PC-9 (cell line): ENCODE measurements at regions not wholly inside any gene's neighbourhood (a gene's known extent, or its start where the extent isn't known, plus 50 kb on each side); places are given as distances from the start of the nearest gene placed in this dataset.

Source experiments
- BruUV-seq: library from RNA; stranded (reverse); fragments of 400-500 nt; replicated peaks from 2 replicates; lab custom pipeline; 2021; lab: Mats Ljungman, UMichigan
- CTCF ChIA-PET: fragments of 300-600 bp; sonication (Branson Sonifier 250); formaldehyde crosslinking; loops from one replicate; lab custom pipeline; 2022; ENCODE audit warnings: antibody characterized with exemption; lab: Charles Lee
- POLR2A ChIA-PET: fragments of 300-600 bp; sonication (Branson Sonifier 250); formaldehyde crosslinking; loops from one replicate; lab custom pipeline; 2022; ENCODE audit warnings: antibody characterized with exemption; ENCODE audit not compliant: unreplicated experiment; lab: Charles Lee
- DNase-seq, 2 experiments: peaks; one replicate each; pipeline versions ENCODE4 v3.0.0 to v3.0.0-alpha.2; 2015 to 2022; ENCODE audit warnings: mixed read lengths in 1 of 2
- H2AFZ ChIP-seq: fragments of 200-600 bp; sonication (generic); 2 replicates; pipeline ENCODE4 v1.8.1; 2017; ENCODE audit warnings: antibody characterized with exemption
- H3F3A ChIP-seq: fragments of 200-600 bp; sonication (generic); 2 replicates; pipeline ENCODE4 v1.8.1; 2017; ENCODE audit warnings: antibody characterized with exemption, mild to moderate bottlenecking, low read depth; ENCODE audit not compliant: insufficient read depth
- H3K27ac ChIP-seq: fragments of 200-600 bp; sonication (generic); 2 replicates; pipeline ENCODE4 v1.6.1; 2016; ENCODE audit warnings: mixed run types
- H3K27me3 ChIP-seq: fragments of 200-600 bp; sonication (generic); 2 replicates; pipeline ENCODE4 v1.6.1; 2016; ENCODE audit warnings: low read depth, mixed run types; ENCODE audit not compliant: insufficient read depth
- H3K36me3 ChIP-seq: fragments of 200-600 bp; sonication (generic); 2 replicates; pipeline ENCODE4 v1.6.1; 2016; ENCODE audit warnings: low read depth, mixed run types
- H3K4me1 ChIP-seq: fragments of 200-600 bp; sonication (generic); replicated peaks from 2 replicates; pipeline ENCODE4 v1.6.1; 2016; ENCODE audit warnings: mixed run types; ENCODE audit not compliant: insufficient read depth
- H3K4me2 ChIP-seq: fragments of 200-600 bp; sonication (generic); 2 replicates; pipeline ENCODE4 v1.6.1; 2017; ENCODE audit warnings: mixed run types
- H3K4me3 ChIP-seq: fragments of 200-600 bp; sonication (generic); 2 replicates; pipeline ENCODE4 v1.6.1; 2016; ENCODE audit warnings: mixed run types
- H3K79me2 ChIP-seq: fragments of 200-600 bp; sonication (generic); 2 replicates; pipeline ENCODE4 v1.6.1; 2017; ENCODE audit warnings: low read depth, mixed run types
- H3K9me2 ChIP-seq: fragments of 200-600 bp; sonication (generic); 2 replicates; pipeline ENCODE4 v1.8.1; 2017; ENCODE audit warnings: mild to moderate bottlenecking; ENCODE audit not compliant: insufficient read depth
- H3K9me3 ChIP-seq: fragments of 200-600 bp; sonication (generic); 2 replicates; pipeline ENCODE4 v1.8.1; 2016; ENCODE audit warnings: low read depth; ENCODE audit not compliant: insufficient read depth
- H4K20me1 ChIP-seq: fragments of 200-600 bp; sonication (generic); 2 replicates; pipeline ENCODE4 v1.8.1; 2017; ENCODE audit not compliant: insufficient read depth
- CTCF ChIP-seq: fragments of 200-600 bp; sonication (generic); conservative IDR thresholded peaks from 2 replicates; pipeline ENCODE4 v1.6.1; 2017; ENCODE audit warnings: mixed run types, antibody characterized with exemption, mild to moderate bottlenecking, moderate library complexity
- EZH2 ChIP-seq: fragments of 200-600 bp; sonication (generic); IDR thresholded peaks from 2 replicates; pipeline ENCODE4 v1.8.0; 2017; ENCODE audit warnings: antibody characterized with exemption, low read depth
- intact Hi-C: fragments of 100-400 bp; cut with micrococcal nuclease; formaldehyde crosslinking; loops from one replicate; pipeline ENCODE4 v1.10.0; 2022; ENCODE audit not compliant: unreplicated experiment

- Histone ChIP-seq H2AFZ (no peak overlapping the region), H3K36me3 (no peaks in the 10 kb centered on the region), H3F3A (no peaks in the 10 kb centered on the region), H3K9me3 (no peaks in the 10 kb centered on the region), H4K20me1 (no peaks in the 10 kb centered on the region; the same call in 1 of the 2 replicates), H3K27ac (no peak overlapping the region), H3K4me3 (no peak overlapping the region), H3K4me1 (no peaks in the 10 kb centered on the region), H3K9me2 (no peaks in the 10 kb centered on the region), H3K27me3 (no peaks in the 10 kb centered on the region), H3K79me2 (no peaks in the 10 kb centered on the region), H3K4me2 (no peak overlapping the region)
- no TSS peak for BruUV-seq
- TF ChIP-seq EZH2, result no peak
- no peak for TF ChIP-seq CTCF
- CTCF ChIA-PET, result interaction anchor here (0.7 kb wide), 1 partner anchor 226 kb away, joined by 3 read pairs; no protein-coding TSS in a partner anchor
- DNase-seq, result no peak
- intact Hi-C loops, result no loop called here
- POLR2A ChIA-PET, result no interaction called here
Measured at GRCh38 chr5:83417884-83418283, 53.7 kb upstream of the VCAN start.

- H3K4me3 ChIP-seq, result no peak overlapping the region
- DNase-seq, result no peak
- no peak overlapping the region for H3K27ac ChIP-seq
- H3K4me2 ChIP-seq, result no peak overlapping the region
- POLR2A ChIA-PET, result no interaction called here
- no TSS peak for BruUV-seq
- H4K20me1 ChIP-seq, result no peaks in the 10 kb centered on the region; the same call in 1 of the 2 replicates
- H3K36me3 ChIP-seq, result no peaks in the 10 kb centered on the region
- H2AFZ ChIP-seq, result no peak overlapping the region
- no peaks in the 10 kb centered on the region for H3K9me3 ChIP-seq
- H3K27me3 ChIP-seq, result no peaks in the 10 kb centered on the region
- no peaks in the 10 kb centered on the region for H3K79me2 ChIP-seq
- no peaks in the 10 kb centered on the region for H3F3A ChIP-seq
- no peaks in the 10 kb centered on the region for H3K9me2 ChIP-seq
- no peak for TF ChIP-seq EZH2
- TF ChIP-seq CTCF, result no peak
- no peaks in the 10 kb centered on the region for H3K4me1 ChIP-seq
- CTCF ChIA-PET, result interaction anchor here (0.7 kb wide), 1 partner anchor 226 kb away, joined by 3 read pairs; no protein-coding TSS in a partner anchor
- intact Hi-C loops, result no loop called here
Measured at GRCh38 chr5:83418356-83419321, 52.9 kb upstream of the VCAN start.
